ENCODE measurements at regions not wholly inside any gene's neighbourhood (a gene's known extent, or its start where the extent isn't known, plus 50 kb on each side); places are given as distances from the start of the nearest gene placed in this dataset.

- TF ChIP-seq, protein P1, sequence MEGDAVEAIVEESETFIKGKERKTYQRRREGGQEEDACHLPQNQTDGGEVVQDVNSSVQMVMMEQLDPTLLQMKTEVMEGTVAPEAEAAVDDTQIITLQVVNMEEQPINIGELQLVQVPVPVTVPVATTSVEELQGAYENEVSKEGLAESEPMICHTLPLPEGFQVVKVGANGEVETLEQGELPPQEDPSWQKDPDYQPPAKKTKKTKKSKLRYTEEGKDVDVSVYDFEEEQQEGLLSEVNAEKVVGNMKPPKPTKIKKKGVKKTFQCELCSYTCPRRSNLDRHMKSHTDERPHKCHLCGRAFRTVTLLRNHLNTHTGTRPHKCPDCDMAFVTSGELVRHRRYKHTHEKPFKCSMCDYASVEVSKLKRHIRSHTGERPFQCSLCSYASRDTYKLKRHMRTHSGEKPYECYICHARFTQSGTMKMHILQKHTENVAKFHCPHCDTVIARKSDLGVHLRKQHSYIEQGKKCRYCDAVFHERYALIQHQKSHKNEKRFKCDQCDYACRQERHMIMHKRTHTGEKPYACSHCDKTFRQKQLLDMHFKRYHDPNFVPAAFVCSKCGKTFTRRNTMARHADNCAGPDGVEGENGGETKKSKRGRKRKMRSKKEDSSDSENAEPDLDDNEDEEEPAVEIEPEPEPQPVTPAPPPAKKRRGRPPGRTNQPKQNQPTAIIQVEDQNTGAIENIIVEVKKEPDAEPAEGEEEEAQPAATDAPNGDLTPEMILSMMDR (IDR thresholded peaks at IDR 0.05): no peak
- TF ChIP-seq POLR2A (IDR thresholded peaks at IDR 0.05): no peak
These were observed 168.8 kb upstream of the ST8SIA2 start for GRCh38 chr15:92224843-92225242.

All from adrenal gland (tissue), 5 donors.